ENCODE measurements at regions not wholly inside any gene's neighbourhood (a gene's known extent, or its start where the extent isn't known, plus 50 kb on each side); places are given as distances from the start of the nearest gene placed in this dataset.
A peak's percentile ranks its signal among the peaks of the same experiment; 100 is the strongest.
"Not testable (repeated sequence)": the region's sequence is repeated elsewhere in the genome, so short reads cannot be mapped to it uniquely, and the experiment has no call there.

DNA sequence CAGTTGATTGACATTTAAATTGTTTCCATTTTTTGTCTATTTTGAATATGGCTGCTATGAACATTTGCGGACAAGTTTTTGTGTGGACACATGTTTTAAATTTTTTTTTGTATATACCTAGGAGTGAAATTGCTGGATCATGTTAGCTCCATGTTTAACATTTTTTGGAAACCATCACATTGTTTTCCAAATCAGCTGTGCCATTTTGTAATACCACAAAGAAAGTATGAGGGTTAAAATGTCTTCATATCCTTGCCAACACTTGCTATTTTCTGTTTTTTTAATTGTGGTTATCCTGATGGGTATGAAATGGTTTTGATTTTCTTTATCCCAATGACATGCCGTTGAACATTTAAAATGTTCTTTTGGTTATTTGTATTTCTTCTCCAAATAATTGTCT is 52.1 kb downstream of the CARTPT start:
- no peaks in the 10 kb centered on the region for H3K27me3 ChIP-seq (replicated peaks; ENCODE audit: control insufficient read depth, insufficient read depth, low read length)
- H3K9me3 ChIP-seq (ENCODE audit: control insufficient read depth, low read length), result no peaks in the 10 kb centered on the region
- H3K36me3 ChIP-seq (ENCODE audit: control insufficient read depth, insufficient read depth, low read length, severe bottlenecking), result no peaks in the 10 kb centered on the region
- H3K4me1 ChIP-seq (ENCODE audit: control insufficient read depth, insufficient read depth, low read length), result peaks cover 13% of the 10 kb centered on the region
- no peak overlapping the region for H3K4me3 ChIP-seq (ENCODE audit: low read length)
- DNase-seq (ENCODE audit: low read depth), result no peak
- no peak overlapping the region for H3K9ac ChIP-seq (ENCODE audit: low read length)

DNA sequence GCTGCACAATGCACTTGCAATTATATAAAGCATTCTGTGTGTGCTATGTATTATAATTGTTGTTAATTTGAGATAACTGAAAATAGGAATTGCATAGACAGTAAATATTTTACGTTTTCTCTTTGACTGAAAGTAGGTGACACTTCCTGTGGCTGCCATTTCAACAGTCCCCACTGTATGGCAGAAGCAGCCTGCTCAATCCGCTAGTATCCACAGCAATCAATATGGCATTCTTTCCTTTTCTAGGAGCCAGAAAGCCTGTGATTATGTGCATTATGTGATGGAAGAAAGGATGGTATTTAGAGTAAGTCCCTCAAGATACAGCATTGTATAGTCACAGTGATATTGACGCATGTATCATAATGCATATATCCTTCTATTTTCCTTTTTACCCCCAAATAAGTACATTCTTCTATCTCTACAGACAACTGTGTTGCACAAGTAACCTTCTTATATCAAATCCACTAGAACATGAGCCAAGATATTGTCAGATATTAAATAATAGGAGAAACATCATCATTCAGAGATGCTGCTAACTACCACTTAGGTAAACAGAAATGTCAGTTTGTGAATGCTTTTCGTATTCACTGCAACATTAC is 59.7 kb downstream of the CARTPT start:
- no peaks in the 10 kb centered on the region for H3K27me3 ChIP-seq (replicated peaks; ENCODE audit: control insufficient read depth, insufficient read depth, low read length)
- H3K9me3 ChIP-seq (ENCODE audit: control insufficient read depth, low read length), result no peaks in the 10 kb centered on the region
- no peaks in the 10 kb centered on the region for H3K36me3 ChIP-seq (ENCODE audit: control insufficient read depth, insufficient read depth, low read length, severe bottlenecking)
- H3K9ac ChIP-seq (ENCODE audit: low read length), result no peak overlapping the region
- DNase-seq (ENCODE audit: low read depth), result peak; percentile 85
- H3K4me3 ChIP-seq (ENCODE audit: low read length), result no peak overlapping the region
- peaks cover 9% of the 10 kb centered on the region for H3K4me1 ChIP-seq (ENCODE audit: control insufficient read depth, insufficient read depth, low read length)

DNA sequence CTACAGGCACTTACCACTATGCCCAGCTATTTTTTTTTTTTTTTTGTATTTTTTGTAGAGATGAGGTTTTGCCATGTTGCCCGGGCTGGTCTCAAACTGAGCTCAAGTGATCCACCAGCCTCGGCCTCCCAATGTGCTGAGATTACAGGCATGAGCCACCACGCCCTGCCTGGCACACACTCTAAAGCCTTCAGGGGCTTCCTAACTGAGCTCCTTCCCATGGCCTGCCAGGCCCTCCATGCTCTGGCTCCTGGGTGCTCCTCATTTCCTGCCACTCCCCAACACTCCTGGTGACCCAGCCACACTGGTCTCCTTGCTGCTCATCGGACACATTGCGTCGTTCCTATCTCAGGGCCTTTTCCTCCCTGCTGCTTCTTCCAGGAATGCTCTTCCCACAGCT is 61.5 kb downstream of the CARTPT start:
- no peaks in the 10 kb centered on the region for H3K36me3 ChIP-seq (ENCODE audit: control insufficient read depth, insufficient read depth, low read length, severe bottlenecking)
- no peaks in the 10 kb centered on the region for H3K9me3 ChIP-seq (ENCODE audit: control insufficient read depth, low read length)
- H3K27me3 ChIP-seq (replicated peaks; ENCODE audit: control insufficient read depth, insufficient read depth, low read length), result no peaks in the 10 kb centered on the region
- no peak overlapping the region for H3K9ac ChIP-seq (ENCODE audit: low read length)
- DNase-seq (ENCODE audit: low read depth), result no peak
- peaks cover 10% of the 10 kb centered on the region for H3K4me1 ChIP-seq (ENCODE audit: control insufficient read depth, insufficient read depth, low read length)
- no peak overlapping the region for H3K4me3 ChIP-seq (ENCODE audit: low read length)

DNA sequence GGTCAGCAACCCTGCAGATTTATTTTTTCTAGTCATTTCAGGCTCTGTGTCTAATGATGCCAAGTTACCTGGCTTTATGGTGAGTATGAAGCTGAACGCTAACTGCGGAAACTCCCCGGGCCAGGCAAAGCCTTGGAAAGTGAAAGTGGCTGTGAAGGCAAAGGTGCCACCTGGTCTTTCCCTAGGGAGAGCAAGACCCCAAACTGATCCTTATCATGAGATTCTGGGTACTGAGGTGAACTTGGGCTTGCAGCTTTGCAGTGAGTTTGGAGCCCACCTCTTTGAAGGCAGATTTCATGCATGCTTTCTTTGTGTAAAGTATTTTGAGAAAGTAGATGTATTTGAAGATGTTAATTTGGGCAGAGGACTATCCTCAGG is 63.3 kb downstream of the CARTPT start:
- Histone ChIP-seq H3K9me3 (ENCODE audit: control insufficient read depth, low read length) (no peaks in the 10 kb centered on the region), H3K36me3 (ENCODE audit: control insufficient read depth, insufficient read depth, low read length, severe bottlenecking) (no peaks in the 10 kb centered on the region), H3K4me1 (ENCODE audit: control insufficient read depth, insufficient read depth, low read length) (peaks cover 10% of the 10 kb centered on the region), H3K4me3 (ENCODE audit: low read length) (no peak overlapping the region), H3K27me3 (replicated peaks; ENCODE audit: control insufficient read depth, insufficient read depth, low read length) (no peaks in the 10 kb centered on the region), H3K9ac (ENCODE audit: low read length) (peak overlapping the region; percentile 78)
- no peak for DNase-seq (ENCODE audit: low read depth)

DNA sequence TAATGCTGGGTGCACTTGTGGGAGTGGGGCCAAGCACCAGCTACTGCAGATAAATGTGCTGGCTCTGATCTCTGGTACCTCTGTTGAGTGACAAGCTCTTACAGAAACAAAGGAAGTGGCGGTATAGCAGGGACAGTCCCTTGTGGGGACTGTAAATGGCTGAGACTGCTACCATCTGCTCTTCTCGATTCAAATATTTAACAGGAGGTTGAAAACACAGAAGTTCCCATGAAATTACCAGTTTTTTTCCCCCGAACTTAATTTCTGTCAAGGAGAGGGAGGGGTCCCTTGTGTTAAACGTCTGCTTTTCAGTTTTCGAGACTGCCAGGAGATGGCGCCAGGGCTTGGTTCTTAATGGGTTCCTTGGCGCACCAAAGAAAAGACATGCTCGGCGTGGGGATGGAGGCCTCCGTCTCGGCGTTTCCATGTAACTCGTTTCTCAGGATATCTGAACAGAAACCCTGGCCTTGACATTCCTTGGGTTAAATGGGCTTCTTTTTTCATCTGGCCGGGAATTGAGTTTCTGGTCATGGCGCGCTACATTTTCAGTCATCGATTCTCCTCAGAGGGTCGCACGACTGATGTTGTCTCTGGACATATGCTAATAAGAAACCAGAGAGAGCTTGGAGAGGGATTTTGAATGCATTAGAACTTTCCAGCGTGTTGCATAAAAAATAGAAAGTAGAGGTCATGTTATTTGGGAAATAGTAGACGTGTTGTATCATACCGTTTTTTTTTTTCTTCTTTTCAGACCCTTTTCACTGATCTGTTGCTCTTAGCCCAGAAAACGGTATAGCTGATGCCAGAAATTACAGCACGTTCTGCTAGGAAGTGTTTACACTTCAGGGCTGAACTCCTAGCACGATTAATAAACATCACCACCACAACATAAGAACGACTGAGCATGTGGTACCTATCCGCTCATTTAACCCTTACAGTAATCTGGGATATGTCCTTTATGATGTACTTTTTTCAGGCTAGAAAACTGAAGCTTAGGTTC is 64.0 kb downstream of the CARTPT start:
- Histone ChIP-seq H3K4me1 (ENCODE audit: control insufficient read depth, insufficient read depth, low read length) (peaks cover 10% of the 10 kb centered on the region), H3K9me3 (ENCODE audit: control insufficient read depth, low read length) (no peaks in the 10 kb centered on the region), H3K9ac (ENCODE audit: low read length) (peak overlapping the region; percentile 78), H3K36me3 (ENCODE audit: control insufficient read depth, insufficient read depth, low read length, severe bottlenecking) (no peaks in the 10 kb centered on the region), H3K4me3 (ENCODE audit: low read length) (peak overlapping the region; percentile 64), H3K27me3 (replicated peaks; ENCODE audit: control insufficient read depth, insufficient read depth, low read length) (peaks cover 5% of the 10 kb centered on the region)
- DNase-seq (ENCODE audit: low read depth), result peak; percentile 96

DNA sequence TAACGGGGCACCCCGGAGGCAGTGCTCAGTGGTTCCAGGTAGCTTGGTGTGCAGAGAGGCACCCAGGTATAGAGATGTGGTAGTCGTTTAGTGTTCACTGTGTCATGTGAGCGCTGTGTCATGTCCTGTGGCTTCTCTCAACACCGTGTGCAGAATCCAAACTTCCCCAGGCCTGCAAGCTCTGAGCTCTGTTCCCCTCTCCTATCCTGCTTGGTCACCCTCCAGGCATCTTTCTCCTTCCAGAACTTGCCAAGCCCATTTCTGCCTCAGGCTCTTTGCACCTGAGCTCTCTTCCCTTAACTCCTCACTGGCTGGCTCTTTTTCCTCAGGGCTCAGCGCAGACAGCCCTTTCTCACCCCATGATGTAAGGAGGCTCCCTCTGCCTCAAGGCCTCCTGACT is 64.8 kb downstream of the CARTPT start:
- Histone ChIP-seq H3K9me3 (ENCODE audit: control insufficient read depth, low read length) (no peaks in the 10 kb centered on the region), H3K36me3 (ENCODE audit: control insufficient read depth, insufficient read depth, low read length, severe bottlenecking) (no peaks in the 10 kb centered on the region), H3K9ac (ENCODE audit: low read length) (peak overlapping the region; percentile 78), H3K4me1 (ENCODE audit: control insufficient read depth, insufficient read depth, low read length) (peaks cover 10% of the 10 kb centered on the region), H3K27me3 (replicated peaks; ENCODE audit: control insufficient read depth, insufficient read depth, low read length) (peaks cover 8% of the 10 kb centered on the region), H3K4me3 (ENCODE audit: low read length) (no peak overlapping the region)
- DNase-seq (ENCODE audit: low read depth), result no peak

DNA sequence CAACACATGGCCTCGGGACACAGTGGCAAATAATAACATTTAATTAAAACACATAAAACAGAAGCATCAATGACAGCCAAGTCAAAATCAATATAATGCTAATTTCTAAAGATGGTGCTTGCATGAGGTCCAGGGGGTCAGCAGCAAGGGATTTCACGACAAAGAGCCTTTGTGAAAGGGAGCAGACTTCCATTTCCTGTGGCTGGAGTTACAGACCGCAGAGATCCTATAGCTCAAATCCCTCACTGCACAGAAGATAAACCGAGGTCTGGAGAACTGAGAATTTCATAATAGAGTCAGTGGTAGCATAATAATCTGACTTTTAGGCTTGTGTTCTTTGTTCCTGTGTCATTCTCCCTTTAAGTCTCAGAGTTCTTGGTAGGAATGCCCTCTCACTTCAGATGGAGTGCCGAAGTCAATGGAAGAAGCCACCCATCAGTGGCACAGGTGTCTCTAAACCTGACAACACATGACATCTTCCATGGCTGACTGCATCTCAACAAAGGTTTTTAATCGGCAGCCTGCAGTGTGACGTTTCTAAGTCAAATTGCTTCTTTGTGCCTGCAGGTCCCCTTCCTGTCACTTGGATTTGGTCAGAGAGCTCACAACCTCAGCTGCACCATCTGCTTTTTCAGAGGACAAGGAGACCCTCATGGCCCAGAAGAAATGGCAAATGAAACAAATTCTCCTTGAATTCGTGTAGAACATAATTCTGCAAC is 67.4 kb downstream of the CARTPT start:
- H3K27me3 ChIP-seq (replicated peaks; ENCODE audit: control insufficient read depth, insufficient read depth, low read length), result peaks cover 16% of the 10 kb centered on the region
- H3K36me3 ChIP-seq (ENCODE audit: control insufficient read depth, insufficient read depth, low read length, severe bottlenecking), result no peaks in the 10 kb centered on the region
- no peaks in the 10 kb centered on the region for H3K9me3 ChIP-seq (ENCODE audit: control insufficient read depth, low read length)
- no peak overlapping the region for H3K4me3 ChIP-seq (ENCODE audit: low read length)
- peaks cover 10% of the 10 kb centered on the region for H3K4me1 ChIP-seq (ENCODE audit: control insufficient read depth, insufficient read depth, low read length)
- DNase-seq (ENCODE audit: low read depth), result no peak
- no peak overlapping the region for H3K9ac ChIP-seq (ENCODE audit: low read length)

DNA sequence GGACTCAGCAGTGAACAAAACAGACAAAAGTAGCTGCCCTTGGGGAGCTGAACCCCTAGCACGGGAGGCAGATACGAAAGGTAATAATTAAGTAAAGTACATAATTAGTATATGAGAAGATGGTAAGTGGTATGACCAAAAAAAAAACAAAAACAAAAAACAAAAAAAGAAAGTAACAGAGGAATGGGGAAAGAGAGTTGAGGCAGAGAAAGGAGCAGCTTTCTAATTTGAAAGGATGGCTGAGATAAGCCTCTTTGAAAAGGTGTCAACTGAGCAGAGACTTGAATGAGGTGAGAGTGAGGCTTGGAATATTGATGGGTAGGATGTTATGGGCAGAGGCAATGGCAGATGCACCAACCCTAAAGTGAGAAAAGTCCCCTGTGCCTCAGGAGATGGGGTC is 69.7 kb downstream of the CARTPT start:
- Histone ChIP-seq H3K4me3 (ENCODE audit: low read length) (no peak overlapping the region), H3K36me3 (ENCODE audit: control insufficient read depth, insufficient read depth, low read length, severe bottlenecking) (no peaks in the 10 kb centered on the region), H3K9me3 (ENCODE audit: control insufficient read depth, low read length) (peaks cover 5% of the 10 kb centered on the region), H3K4me1 (ENCODE audit: control insufficient read depth, insufficient read depth, low read length) (peaks cover 2% of the 10 kb centered on the region), H3K27me3 (replicated peaks; ENCODE audit: control insufficient read depth, insufficient read depth, low read length) (peaks cover 16% of the 10 kb centered on the region), H3K9ac (ENCODE audit: low read length) (no peak overlapping the region)
- no peak for DNase-seq (ENCODE audit: low read depth)

DNA sequence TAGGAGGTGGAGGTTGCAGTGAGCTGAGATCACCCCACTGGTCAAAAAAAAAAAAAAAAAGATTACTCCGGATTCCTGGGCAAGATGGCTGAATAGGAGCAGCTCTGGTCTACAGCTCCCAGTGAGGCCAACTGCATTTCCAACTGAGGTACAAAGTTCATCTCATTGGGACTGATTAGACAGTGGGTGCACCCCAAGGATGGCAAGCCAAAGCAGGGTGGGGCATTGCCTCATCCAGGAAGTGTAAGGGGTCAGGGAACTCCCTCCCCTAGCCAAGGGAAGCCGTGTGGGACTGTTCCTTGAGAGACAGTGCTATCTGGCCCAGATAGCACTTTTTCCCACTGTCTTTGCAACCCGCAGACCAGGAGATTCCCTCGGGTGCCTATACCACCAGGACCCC is 70.7 kb downstream of the CARTPT start:
- H3K9me3 ChIP-seq (ENCODE audit: control insufficient read depth, low read length), result peaks cover 5% of the 10 kb centered on the region
- no peak overlapping the region for H3K4me3 ChIP-seq (ENCODE audit: low read length)
- no peaks in the 10 kb centered on the region for H3K4me1 ChIP-seq (ENCODE audit: control insufficient read depth, insufficient read depth, low read length)
- no peaks in the 10 kb centered on the region for H3K36me3 ChIP-seq (ENCODE audit: control insufficient read depth, insufficient read depth, low read length, severe bottlenecking)
- no peak overlapping the region for H3K9ac ChIP-seq (ENCODE audit: low read length)
- peaks cover 16% of the 10 kb centered on the region for H3K27me3 ChIP-seq (replicated peaks; ENCODE audit: control insufficient read depth, insufficient read depth, low read length)
- DNase-seq (ENCODE audit: low read depth), result no peak

DNA sequence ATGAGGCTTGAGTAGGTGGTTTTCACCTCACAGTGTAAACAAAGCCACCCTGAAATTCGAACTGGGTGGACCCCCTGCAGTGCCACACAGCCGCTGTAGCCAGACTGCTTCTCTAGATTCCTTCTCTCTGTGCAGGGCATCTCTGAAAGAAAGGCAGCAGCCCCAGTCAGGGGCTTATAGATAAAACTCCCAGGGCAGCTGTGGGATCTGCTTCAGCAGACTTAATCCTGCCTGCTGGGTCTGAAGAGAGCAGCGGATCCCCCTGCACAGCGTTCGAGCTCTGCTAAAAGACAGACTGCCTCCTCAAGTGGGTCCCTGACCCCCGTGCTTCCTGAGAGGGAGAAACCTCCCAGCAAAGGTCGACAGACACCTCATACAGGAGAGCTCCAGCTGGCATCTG is 71.4 kb downstream of the CARTPT start:
- Histone ChIP-seq H3K27me3 (replicated peaks; ENCODE audit: control insufficient read depth, insufficient read depth, low read length) (peaks cover 16% of the 10 kb centered on the region), H3K36me3 (ENCODE audit: control insufficient read depth, insufficient read depth, low read length, severe bottlenecking) (no peaks in the 10 kb centered on the region), H3K9me3 (ENCODE audit: control insufficient read depth, low read length) (peaks cover 5% of the 10 kb centered on the region), H3K9ac (ENCODE audit: low read length) (no peak overlapping the region), H3K4me1 (ENCODE audit: control insufficient read depth, insufficient read depth, low read length) (no peaks in the 10 kb centered on the region), H3K4me3 (ENCODE audit: low read length) (no peak overlapping the region)
- DNase-seq (ENCODE audit: low read depth), result no peak

DNA sequence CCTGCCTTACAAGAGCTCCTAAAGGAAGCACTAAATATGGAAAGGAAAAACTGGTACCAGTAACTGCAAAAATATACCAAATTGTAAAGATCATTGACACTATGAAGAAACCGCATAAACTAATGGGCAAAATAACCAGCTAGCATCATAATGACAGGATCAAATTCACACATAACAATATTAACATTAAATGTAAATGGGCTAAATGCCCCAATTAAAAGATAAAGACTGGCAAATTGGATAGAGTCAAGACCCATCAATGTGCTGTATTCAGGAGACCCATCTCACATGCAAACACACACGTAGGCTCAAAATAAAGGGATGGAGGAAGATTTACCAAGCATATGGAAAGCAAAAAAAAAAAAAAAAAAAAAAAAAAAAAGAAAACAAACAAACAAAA is 73.0 kb downstream of the CARTPT start:
- H3K36me3 ChIP-seq (ENCODE audit: control insufficient read depth, insufficient read depth, low read length, severe bottlenecking); H3K4me3 ChIP-seq (ENCODE audit: low read length); H3K9ac ChIP-seq (ENCODE audit: low read length); H3K4me1 ChIP-seq (ENCODE audit: control insufficient read depth, insufficient read depth, low read length); H3K9me3 ChIP-seq (ENCODE audit: control insufficient read depth, low read length); DNase-seq (ENCODE audit: low read depth): not testable (repeated sequence)
- peaks cover 16% of the 10 kb centered on the region for H3K27me3 ChIP-seq (replicated peaks; ENCODE audit: control insufficient read depth, insufficient read depth, low read length)
